ENCODE measurements at regions not wholly inside any gene's neighbourhood (a gene's known extent, or its start where the extent isn't known, plus 50 kb on each side); places are given as distances from the start of the nearest gene placed in this dataset.

DNA sequence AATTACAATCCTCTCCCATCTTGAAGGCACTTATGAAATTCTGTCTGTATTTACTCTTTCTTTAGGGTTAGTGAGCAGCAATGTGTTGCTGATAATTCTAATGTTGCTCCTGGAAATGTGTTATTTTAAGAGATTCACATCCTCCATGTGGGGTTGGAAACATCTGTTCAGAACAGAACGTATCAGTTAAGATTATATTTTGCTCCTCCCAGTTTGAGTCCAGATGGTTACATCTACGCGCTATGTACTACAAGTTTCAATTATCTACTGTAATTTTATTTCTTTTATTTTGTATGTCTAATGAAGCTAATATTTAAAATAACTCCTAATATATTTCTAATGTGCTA lies 250.6 kb upstream of the KLF6 start:
- POLR2A ChIA-PET = interaction anchor here (0.5 kb wide), 1 partner anchor 25 kb away, joined by 3 read pairs; no protein-coding TSS in a partner anchor
- peaks cover 8% of the 10 kb centered on the region for H3K4me1 ChIP-seq (ENCODE audit: control insufficient read depth, insufficient read depth, low read length)
- peak overlapping the region; percentile 58 for H3K27ac ChIP-seq (ENCODE audit: low read length)
- BruUV-seq (replicated peaks) = no TSS peak
- intact Hi-C loops (cut with micrococcal nuclease; ENCODE audit: unreplicated experiment) (no loop called here), in situ Hi-C loops (cut with HindIII; ENCODE audit: low pct_unique_long_range_greater_than_20kb, low sequenced_read_pairs) (no loop called here)
- CTCF ChIA-PET = no interaction called here
- peaks cover 10% of the 10 kb centered on the region; the same call in 1 of the 2 replicates for H3K9me3 ChIP-seq (ENCODE audit: control insufficient read depth, insufficient read depth, low read depth, low read length)
- no peak overlapping the region for H3K4me3 ChIP-seq (ENCODE audit: low read depth in 2 of 2, low read length in 2 of 2)
- TF ChIP-seq SIN3A (IDR thresholded peaks at IDR 0.05; ENCODE audit: borderline replicate concordance, insufficient read depth, low read depth, low read length) = no peak
- no peak for TF ChIP-seq REST (IDR thresholded peaks at IDR 0.05; ENCODE audit: insufficient read depth in 1 of 2, low read depth in 2 of 2, low read length in 1 of 2)
- no peak for TF ChIP-seq TCF7L2 (IDR thresholded peaks at IDR 0.05; ENCODE audit: low read depth, low read length)
- TF ChIP-seq POLR2AphosphoS5 (IDR thresholded peaks at IDR 0.05; ENCODE audit: low read depth, low read length) = no peak
- TF ChIP-seq, protein P1, sequence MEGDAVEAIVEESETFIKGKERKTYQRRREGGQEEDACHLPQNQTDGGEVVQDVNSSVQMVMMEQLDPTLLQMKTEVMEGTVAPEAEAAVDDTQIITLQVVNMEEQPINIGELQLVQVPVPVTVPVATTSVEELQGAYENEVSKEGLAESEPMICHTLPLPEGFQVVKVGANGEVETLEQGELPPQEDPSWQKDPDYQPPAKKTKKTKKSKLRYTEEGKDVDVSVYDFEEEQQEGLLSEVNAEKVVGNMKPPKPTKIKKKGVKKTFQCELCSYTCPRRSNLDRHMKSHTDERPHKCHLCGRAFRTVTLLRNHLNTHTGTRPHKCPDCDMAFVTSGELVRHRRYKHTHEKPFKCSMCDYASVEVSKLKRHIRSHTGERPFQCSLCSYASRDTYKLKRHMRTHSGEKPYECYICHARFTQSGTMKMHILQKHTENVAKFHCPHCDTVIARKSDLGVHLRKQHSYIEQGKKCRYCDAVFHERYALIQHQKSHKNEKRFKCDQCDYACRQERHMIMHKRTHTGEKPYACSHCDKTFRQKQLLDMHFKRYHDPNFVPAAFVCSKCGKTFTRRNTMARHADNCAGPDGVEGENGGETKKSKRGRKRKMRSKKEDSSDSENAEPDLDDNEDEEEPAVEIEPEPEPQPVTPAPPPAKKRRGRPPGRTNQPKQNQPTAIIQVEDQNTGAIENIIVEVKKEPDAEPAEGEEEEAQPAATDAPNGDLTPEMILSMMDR (IDR thresholded peaks at IDR 0.05) = no peak
- ATAC-seq (no peak), DNase-seq (ENCODE audit: low read depth, low spot score) (no peak)
- H3K36me3 ChIP-seq (ENCODE audit: control insufficient read depth, insufficient read depth, low read length) = no peaks in the 10 kb centered on the region
- no peaks in the 10 kb centered on the region for H3K27me3 ChIP-seq (ENCODE audit: control insufficient read depth, insufficient read depth, low read length)

GRCh38 chr10:4034907-4035598 lies 250.0 kb upstream of the KLF6 start:
- ChIA-PET POLR2A (interaction anchor here (0.5 kb wide), 1 partner anchor 25 kb away, joined by 3 read pairs; no protein-coding TSS in a partner anchor), CTCF (no interaction called here)
- in situ Hi-C loops (cut with HindIII; ENCODE audit: low pct_unique_long_range_greater_than_20kb, low sequenced_read_pairs) (no loop called here), intact Hi-C loops (cut with micrococcal nuclease; ENCODE audit: unreplicated experiment) (no loop called here)
- ATAC-seq (peak; percentile 81), DNase-seq (ENCODE audit: low read depth, low spot score) (no peak)
- Histone ChIP-seq H3K4me3 (ENCODE audit: low read depth in 2 of 2, low read length in 2 of 2) (peak overlapping the region; percentile 8 to 35; a peak in 3 of 4 replicates), H3K36me3 (ENCODE audit: control insufficient read depth, insufficient read depth, low read length) (no peaks in the 10 kb centered on the region), H3K4me1 (ENCODE audit: control insufficient read depth, insufficient read depth, low read length) (peaks cover 8% of the 10 kb centered on the region), H3K27ac (ENCODE audit: low read length) (peak overlapping the region; percentile 58), H3K27me3 (ENCODE audit: control insufficient read depth, insufficient read depth, low read length) (no peaks in the 10 kb centered on the region), H3K9me3 (ENCODE audit: control insufficient read depth, insufficient read depth, low read depth, low read length) (peaks cover 6% of the 10 kb centered on the region; the same call in 1 of the 2 replicates)
- TF ChIP-seq TCF7L2 (IDR thresholded peaks at IDR 0.05; ENCODE audit: low read depth, low read length) (peak; percentile 61; the same call in 1 of the 2 replicates), POLR2AphosphoS5 (IDR thresholded peaks at IDR 0.05; ENCODE audit: low read depth, low read length) (no peak), REST (IDR thresholded peaks at IDR 0.05; ENCODE audit: insufficient read depth in 1 of 2, low read depth in 2 of 2, low read length in 1 of 2) (no peak), SIN3A (IDR thresholded peaks at IDR 0.05; ENCODE audit: borderline replicate concordance, insufficient read depth, low read depth, low read length) (no peak)
- TF ChIP-seq, protein P1 (IDR thresholded peaks at IDR 0.05) = no peak
- BruUV-seq (replicated peaks) = no TSS peak

All from Panc1 (cell line).